ENCODE measurements at regions not wholly inside any gene's neighbourhood (a gene's known extent, or its start where the extent isn't known, plus 50 kb on each side); places are given as distances from the start of the nearest gene placed in this dataset.

- Histone ChIP-seq H3K27ac (ENCODE audit: low read depth, low read length) (no peak overlapping the region), H3K79me2 (ENCODE audit: control insufficient read depth, insufficient read depth, low read length, unreplicated experiment) (no peaks in the 10 kb centered on the region), H3K4me3 (ENCODE audit: low read depth, low read length) (no peak overlapping the region), H3K36me3 (ENCODE audit: insufficient read depth, low read length) (no peaks in the 10 kb centered on the region), H3K27me3 (ENCODE audit: insufficient read depth, low read length) (no peaks in the 10 kb centered on the region), H2AFZ (ENCODE audit: low read length, unreplicated experiment) (no peak overlapping the region), H3K4me1 (ENCODE audit: control insufficient read depth, insufficient read depth, low read length, unreplicated experiment) (no peaks in the 10 kb centered on the region)
These were observed 352.6 kb downstream of the MRPL39 start for GRCh38 chr21:25254491-25255174.

- Histone ChIP-seq H3K79me2 (ENCODE audit: control insufficient read depth, insufficient read depth, low read length, unreplicated experiment) (no peaks in the 10 kb centered on the region), H3K27me3 (ENCODE audit: insufficient read depth, low read length) (no peaks in the 10 kb centered on the region), H3K27ac (ENCODE audit: low read depth, low read length) (no peak overlapping the region), H2AFZ (ENCODE audit: low read length, unreplicated experiment) (no peak overlapping the region), H3K4me3 (ENCODE audit: low read depth, low read length) (no peak overlapping the region), H3K36me3 (ENCODE audit: insufficient read depth, low read length) (no peaks in the 10 kb centered on the region), H3K4me1 (ENCODE audit: control insufficient read depth, insufficient read depth, low read length, unreplicated experiment) (no peaks in the 10 kb centered on the region)
These were observed 360.7 kb downstream of the MRPL39 start for GRCh38 chr21:25246546-25246945.

GRCh38 chr21:25244735-25245134, 362.5 kb downstream of the MRPL39 start:
- H3K79me2 ChIP-seq (ENCODE audit: control insufficient read depth, insufficient read depth, low read length, unreplicated experiment): no peaks in the 10 kb centered on the region
- no peaks in the 10 kb centered on the region for H3K4me1 ChIP-seq (ENCODE audit: control insufficient read depth, insufficient read depth, low read length, unreplicated experiment)
- no peak overlapping the region for H2AFZ ChIP-seq (ENCODE audit: low read length, unreplicated experiment)
- H3K27ac ChIP-seq (ENCODE audit: low read depth, low read length): no peak overlapping the region
- H3K27me3 ChIP-seq (ENCODE audit: insufficient read depth, low read length): no peaks in the 10 kb centered on the region
- no peak overlapping the region for H3K4me3 ChIP-seq (ENCODE audit: low read depth, low read length)
- H3K36me3 ChIP-seq (ENCODE audit: insufficient read depth, low read length): no peaks in the 10 kb centered on the region

- Histone ChIP-seq H3K27me3 (ENCODE audit: insufficient read depth, low read length) (no peaks in the 10 kb centered on the region), H3K4me3 (ENCODE audit: low read depth, low read length) (no peak overlapping the region), H3K4me1 (ENCODE audit: control insufficient read depth, insufficient read depth, low read length, unreplicated experiment) (no peaks in the 10 kb centered on the region), H3K36me3 (ENCODE audit: insufficient read depth, low read length) (no peaks in the 10 kb centered on the region), H2AFZ (ENCODE audit: low read length, unreplicated experiment) (no peak overlapping the region), H3K79me2 (ENCODE audit: control insufficient read depth, insufficient read depth, low read length, unreplicated experiment) (no peaks in the 10 kb centered on the region), H3K27ac (ENCODE audit: low read depth, low read length) (no peak overlapping the region)
These were observed 363.5 kb downstream of the MRPL39 start for GRCh38 chr21:25243808-25244207.

GRCh38 chr21:25240974-25241373, 366.3 kb downstream of the MRPL39 start:
- no peaks in the 10 kb centered on the region for H3K79me2 ChIP-seq (ENCODE audit: control insufficient read depth, insufficient read depth, low read length, unreplicated experiment)
- no peaks in the 10 kb centered on the region for H3K36me3 ChIP-seq (ENCODE audit: insufficient read depth, low read length)
- no peaks in the 10 kb centered on the region for H3K27me3 ChIP-seq (ENCODE audit: insufficient read depth, low read length)
- no peak overlapping the region for H3K4me3 ChIP-seq (ENCODE audit: low read depth, low read length)
- no peak overlapping the region for H3K27ac ChIP-seq (ENCODE audit: low read depth, low read length)
- no peak overlapping the region for H2AFZ ChIP-seq (ENCODE audit: low read length, unreplicated experiment)
- H3K4me1 ChIP-seq (ENCODE audit: control insufficient read depth, insufficient read depth, low read length, unreplicated experiment): no peaks in the 10 kb centered on the region

- Histone ChIP-seq H3K27me3 (ENCODE audit: insufficient read depth, low read length) (no peaks in the 10 kb centered on the region), H3K79me2 (ENCODE audit: control insufficient read depth, insufficient read depth, low read length, unreplicated experiment) (no peaks in the 10 kb centered on the region), H2AFZ (ENCODE audit: low read length, unreplicated experiment) (no peak overlapping the region), H3K4me3 (ENCODE audit: low read depth, low read length) (no peak overlapping the region), H3K27ac (ENCODE audit: low read depth, low read length) (no peak overlapping the region), H3K4me1 (ENCODE audit: control insufficient read depth, insufficient read depth, low read length, unreplicated experiment) (no peaks in the 10 kb centered on the region), H3K36me3 (ENCODE audit: insufficient read depth, low read length) (no peaks in the 10 kb centered on the region)
These were observed 372.2 kb downstream of the MRPL39 start for GRCh38 chr21:25234857-25235801.

GRCh38 chr21:25220954-25221353, 386.3 kb downstream of the MRPL39 start:
- H3K27ac ChIP-seq (ENCODE audit: low read depth, low read length): no peak overlapping the region

GRCh38 chr21:25220169-25220568, 387.1 kb downstream of the MRPL39 start:
- Histone ChIP-seq H3K4me1 (ENCODE audit: control insufficient read depth, insufficient read depth, low read length, unreplicated experiment) (no peaks in the 10 kb centered on the region), H3K79me2 (ENCODE audit: control insufficient read depth, insufficient read depth, low read length, unreplicated experiment) (no peaks in the 10 kb centered on the region), H3K27me3 (ENCODE audit: insufficient read depth, low read length) (no peaks in the 10 kb centered on the region), H2AFZ (ENCODE audit: low read length, unreplicated experiment) (no peak overlapping the region), H3K4me3 (ENCODE audit: low read depth, low read length) (no peak overlapping the region), H3K36me3 (ENCODE audit: insufficient read depth, low read length) (no peaks in the 10 kb centered on the region), H3K27ac (ENCODE audit: low read depth, low read length) (no peak overlapping the region)

More at GRCh38 chr21:25220954-25221353, 386.3 kb downstream of the MRPL39 start:
- no peaks in the 10 kb centered on the region for H3K79me2 ChIP-seq (ENCODE audit: control insufficient read depth, insufficient read depth, low read length, unreplicated experiment)
- no peak overlapping the region for H2AFZ ChIP-seq (ENCODE audit: low read length, unreplicated experiment)
- H3K4me1 ChIP-seq (ENCODE audit: control insufficient read depth, insufficient read depth, low read length, unreplicated experiment): no peaks in the 10 kb centered on the region
- no peaks in the 10 kb centered on the region for H3K36me3 ChIP-seq (ENCODE audit: insufficient read depth, low read length)
- no peaks in the 10 kb centered on the region for H3K27me3 ChIP-seq (ENCODE audit: insufficient read depth, low read length)
- H3K4me3 ChIP-seq (ENCODE audit: low read depth, low read length): no peak overlapping the region

GRCh38 chr21:25215698-25216384, 391.4 kb downstream of the MRPL39 start:
- no peaks in the 10 kb centered on the region for H3K79me2 ChIP-seq (ENCODE audit: control insufficient read depth, insufficient read depth, low read length, unreplicated experiment)
- no peaks in the 10 kb centered on the region for H3K36me3 ChIP-seq (ENCODE audit: insufficient read depth, low read length)
- no peak overlapping the region for H3K4me3 ChIP-seq (ENCODE audit: low read depth, low read length)
- no peak overlapping the region for H2AFZ ChIP-seq (ENCODE audit: low read length, unreplicated experiment)
- H3K27ac ChIP-seq (ENCODE audit: low read depth, low read length): no peak overlapping the region
- no peaks in the 10 kb centered on the region for H3K27me3 ChIP-seq (ENCODE audit: insufficient read depth, low read length)
- H3K4me1 ChIP-seq (ENCODE audit: control insufficient read depth, insufficient read depth, low read length, unreplicated experiment): no peaks in the 10 kb centered on the region

GRCh38 chr21:25214676-25215075, 392.6 kb downstream of the MRPL39 start:
- no peaks in the 10 kb centered on the region for H3K36me3 ChIP-seq (ENCODE audit: insufficient read depth, low read length)
- H3K27me3 ChIP-seq (ENCODE audit: insufficient read depth, low read length): no peaks in the 10 kb centered on the region
- no peak overlapping the region for H3K27ac ChIP-seq (ENCODE audit: low read depth, low read length)
- H3K4me1 ChIP-seq (ENCODE audit: control insufficient read depth, insufficient read depth, low read length, unreplicated experiment): no peaks in the 10 kb centered on the region
- H2AFZ ChIP-seq (ENCODE audit: low read length, unreplicated experiment): no peak overlapping the region
- H3K79me2 ChIP-seq (ENCODE audit: control insufficient read depth, insufficient read depth, low read length, unreplicated experiment): no peaks in the 10 kb centered on the region
- H3K4me3 ChIP-seq (ENCODE audit: low read depth, low read length): no peak overlapping the region

All from ACC112 (cell line).